Frontal cortex (tissue), 3 donors: ENCODE measurements at regions not wholly inside any gene's neighbourhood (a gene's known extent, or its start where the extent isn't known, plus 50 kb on each side); places are given as distances from the start of the nearest gene placed in this dataset.
"Not testable (repeated sequence)": the region's sequence is repeated elsewhere in the genome, so short reads cannot be mapped to it uniquely, and the experiment has no call there.

ENCODE experiments used
- DNase-seq, 2 donors: peaks; one replicate each; pipeline ENCODE4 v3.0.0; 2012; ENCODE audit warnings: low spot score in 2 of 2
- FAIRE-seq: peaks from 2 replicates; lab custom pipeline; 2012; peaks lifted over from hg19 to GRCh38; lab: Jason Lieb, UNC
- donor health status: control.
- donor health status: control.
- donor health status: control.

DNA sequence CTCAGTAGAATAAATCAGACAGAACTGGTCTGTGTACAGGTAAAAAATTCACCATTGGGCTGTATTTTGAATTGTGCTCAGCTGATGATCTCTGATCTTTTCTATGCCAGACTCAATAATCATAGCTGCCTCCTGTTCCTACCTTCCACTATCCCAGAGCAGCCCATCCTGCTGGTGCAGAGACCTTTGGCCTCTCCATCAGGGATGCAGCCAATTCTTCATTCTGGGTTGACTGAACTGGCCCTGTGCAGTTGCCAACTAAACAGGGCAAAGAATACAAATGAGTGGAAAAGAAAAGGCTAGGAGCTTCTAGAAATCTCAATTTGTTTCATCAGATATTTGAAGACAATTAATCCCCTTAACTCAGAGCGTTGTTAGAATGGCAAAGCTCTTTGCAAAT lies 1781.3 kb upstream of the CELF4 start:
- FAIRE-seq (no peak), DNase-seq (no peak)

DNA sequence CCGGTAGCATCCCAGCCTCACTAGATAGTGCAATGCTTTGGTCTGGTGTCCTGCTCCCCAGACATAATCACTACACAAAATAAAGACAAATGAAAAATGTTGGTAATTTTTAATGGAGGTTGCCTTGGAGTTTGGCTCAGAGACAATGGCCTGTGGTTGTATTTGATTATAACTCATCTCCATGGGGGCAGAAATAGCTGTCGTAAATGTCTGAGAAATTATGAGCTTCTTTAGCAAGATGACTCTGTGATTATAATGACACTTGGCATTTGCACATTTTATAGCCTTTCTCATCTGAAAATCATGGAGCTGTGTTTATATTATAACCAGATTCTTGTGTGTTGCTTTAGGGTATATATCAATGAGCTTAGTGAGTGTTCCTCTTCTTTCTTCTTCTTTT lies 1779.7 kb upstream of the CELF4 start:
- DNase-seq, result no peak
- FAIRE-seq, result no peak

DNA sequence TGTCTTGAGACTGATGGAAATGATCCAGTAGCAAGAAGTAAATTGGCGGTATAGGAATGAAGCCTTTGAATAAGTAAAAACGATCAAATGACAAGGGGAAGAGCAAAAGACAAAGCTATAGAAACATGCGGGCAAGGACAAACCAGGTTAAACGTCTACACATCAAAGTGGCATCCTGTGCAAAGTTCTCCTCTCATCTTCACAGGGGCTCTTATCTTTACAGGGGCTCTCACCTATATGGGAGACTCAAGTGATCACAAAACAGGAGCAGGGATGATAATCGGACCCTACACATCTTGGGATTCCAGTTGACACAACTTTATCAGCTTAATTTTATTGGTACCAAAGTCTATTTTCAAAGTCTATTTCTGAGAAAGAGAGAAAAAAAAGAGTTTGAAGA lies 1778.9 kb upstream of the CELF4 start:
- FAIRE-seq (no peak), DNase-seq (no peak)

DNA sequence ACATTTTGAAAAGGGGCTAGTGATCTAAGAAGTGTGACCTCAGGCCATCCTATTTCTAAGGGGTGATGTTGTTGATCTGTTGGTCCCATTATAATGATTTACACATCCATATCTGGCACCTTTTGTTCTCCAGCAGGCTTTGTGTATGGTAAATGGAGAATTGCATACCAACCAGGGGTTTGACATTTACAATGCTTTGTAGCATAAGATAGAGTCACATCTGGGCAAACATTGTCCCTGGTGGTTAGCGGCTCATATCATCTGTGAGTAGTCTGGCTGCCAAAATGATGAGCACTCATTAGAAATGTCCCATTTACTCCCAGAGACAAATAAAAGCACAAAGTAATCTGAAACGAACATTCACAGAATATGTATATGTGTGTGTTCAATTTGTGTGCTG lies 1775.5 kb upstream of the CELF4 start:
- DNase-seq (no peak), FAIRE-seq (no peak)

DNA sequence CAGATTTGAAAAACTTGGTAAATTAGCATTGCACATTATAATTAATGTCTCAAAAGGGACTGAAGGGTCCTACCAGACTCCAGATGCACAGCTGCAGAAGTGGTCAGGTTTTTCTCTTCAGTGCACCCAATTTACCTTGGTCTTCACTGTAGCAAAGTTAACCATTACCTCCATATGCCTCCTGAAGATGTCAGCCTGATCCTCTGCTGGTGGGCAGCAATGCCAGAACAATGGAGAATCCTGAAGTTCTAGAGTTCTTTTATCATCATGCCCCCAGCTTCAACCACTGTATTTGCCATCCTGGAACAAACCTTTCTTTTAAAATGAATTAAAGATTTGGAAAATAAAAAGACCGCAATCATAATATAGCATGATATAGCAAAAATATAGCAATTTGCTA lies 1774.8 kb upstream of the CELF4 start:
- no peak for FAIRE-seq

DNA sequence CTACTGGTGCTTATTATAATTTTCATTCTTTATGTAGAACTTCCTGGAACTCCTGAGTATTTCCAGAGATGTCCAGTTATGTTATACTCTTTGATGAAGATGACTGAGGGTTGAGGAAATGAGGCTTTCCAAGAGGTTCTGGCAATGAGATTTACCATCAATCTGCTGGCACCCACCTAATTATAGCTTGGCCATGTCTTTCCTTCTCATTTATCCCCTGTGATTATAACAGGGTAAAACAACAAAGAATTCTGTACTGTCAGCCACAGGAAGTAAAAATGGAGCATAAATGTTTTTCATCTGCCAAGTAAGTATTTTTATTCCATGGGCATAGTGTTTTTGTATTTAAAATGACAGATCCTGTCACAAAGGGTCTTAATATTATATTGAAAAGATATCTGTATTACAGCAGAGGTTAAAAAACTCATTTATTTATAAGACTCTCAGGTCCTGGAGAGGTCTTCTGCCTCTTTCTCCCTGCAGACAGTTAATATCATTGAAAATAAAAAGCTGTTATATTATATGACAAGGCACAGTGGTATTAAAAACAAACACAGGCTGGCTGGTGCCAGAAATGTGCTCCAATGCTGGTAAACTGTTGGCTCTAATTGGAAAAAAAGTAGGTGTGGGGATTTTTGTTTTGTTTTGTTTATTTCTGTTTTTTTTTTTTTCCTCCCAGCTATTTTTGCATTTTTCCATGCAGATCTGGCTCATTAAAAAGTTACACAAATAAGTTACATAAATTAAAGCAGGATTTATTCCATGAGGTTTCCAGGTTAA lies 1764.1 kb upstream of the CELF4 start:
- DNase-seq (no peak), FAIRE-seq (no peak)

More for the DNA sequence above, 1774.8 kb upstream of the CELF4 start:
- DNase-seq, result no peak

DNA sequence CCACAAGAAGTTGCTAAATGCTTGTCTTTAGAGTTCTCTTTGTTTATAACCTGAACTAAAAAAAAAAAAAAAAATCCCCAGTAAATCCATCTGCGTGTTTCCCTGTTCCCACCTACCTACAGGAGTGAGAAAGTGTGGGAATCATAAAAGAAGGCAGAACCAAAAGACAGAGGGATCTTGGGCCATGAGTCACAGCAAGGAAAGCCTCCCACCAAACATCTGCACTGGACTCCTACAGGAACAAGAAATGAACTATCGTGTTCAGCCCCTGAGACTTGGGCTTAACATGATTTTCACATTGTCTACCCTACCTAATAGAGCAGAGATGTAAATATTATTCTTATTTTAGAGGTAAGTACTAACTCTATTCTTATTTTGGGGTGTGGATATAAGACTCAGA lies 1761.2 kb upstream of the CELF4 start:
- FAIRE-seq, result no peak
- no peak for DNase-seq

DNA sequence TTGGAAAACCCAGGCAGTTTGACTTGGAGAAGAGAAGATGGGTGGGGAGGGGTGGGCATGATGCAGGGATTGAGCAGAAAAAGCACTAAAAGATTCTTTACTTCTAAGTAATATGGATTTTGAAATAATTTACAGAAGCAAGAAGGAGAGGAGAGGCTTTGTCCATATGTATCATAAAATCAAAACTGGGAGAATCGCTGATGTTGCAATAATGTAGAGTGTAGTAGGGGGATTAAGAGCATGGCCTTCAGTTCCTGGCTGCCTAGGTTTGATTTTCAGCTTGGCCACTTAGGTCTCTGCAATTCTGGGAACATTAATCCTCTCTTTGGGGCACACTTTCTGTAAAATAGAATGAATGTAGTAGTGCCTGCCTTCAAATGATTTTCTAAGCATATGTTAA lies 1760.4 kb upstream of the CELF4 start:
- FAIRE-seq (no peak), DNase-seq (no peak)

DNA sequence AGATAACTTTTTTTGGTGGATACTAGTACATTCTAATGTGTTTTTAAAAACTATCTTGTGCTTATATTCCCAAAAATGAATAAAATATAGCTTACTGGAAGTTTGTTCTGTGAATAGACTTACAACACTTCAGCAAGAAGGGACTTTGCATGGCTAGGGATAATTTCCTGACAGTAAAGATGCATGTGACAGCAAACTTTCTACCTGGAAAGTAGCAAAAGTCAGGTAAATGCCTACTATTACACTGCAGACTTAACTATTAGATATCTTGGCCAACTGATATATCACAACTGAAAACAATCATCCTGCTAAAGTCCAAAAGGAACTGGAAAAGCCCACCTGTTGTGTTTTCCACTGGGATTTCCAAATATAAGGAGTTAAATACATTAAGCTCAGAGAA lies 1753.5 kb upstream of the CELF4 start:
- FAIRE-seq, result no peak
- no peak for DNase-seq

DNA sequence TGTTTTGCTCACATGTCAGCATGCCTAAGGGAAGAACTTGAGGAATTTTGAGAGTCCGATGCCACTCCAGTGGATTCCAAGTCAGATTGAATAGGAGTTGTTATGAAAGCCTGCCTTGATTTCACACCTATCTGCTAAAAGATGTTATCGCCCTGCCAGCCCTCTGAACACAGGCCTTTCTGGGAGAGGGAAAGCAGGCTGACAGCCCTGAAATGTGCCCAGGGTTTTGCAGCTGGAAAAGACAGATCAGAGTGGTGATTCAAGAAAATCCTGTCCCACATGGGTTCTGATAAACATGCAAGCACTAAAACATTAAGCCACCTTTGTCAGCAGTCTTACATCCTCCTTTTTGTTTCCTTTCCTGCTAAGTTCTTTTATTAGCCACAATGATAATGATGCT lies 1752.9 kb upstream of the CELF4 start:
- FAIRE-seq, result no peak
- DNase-seq, result no peak

DNA sequence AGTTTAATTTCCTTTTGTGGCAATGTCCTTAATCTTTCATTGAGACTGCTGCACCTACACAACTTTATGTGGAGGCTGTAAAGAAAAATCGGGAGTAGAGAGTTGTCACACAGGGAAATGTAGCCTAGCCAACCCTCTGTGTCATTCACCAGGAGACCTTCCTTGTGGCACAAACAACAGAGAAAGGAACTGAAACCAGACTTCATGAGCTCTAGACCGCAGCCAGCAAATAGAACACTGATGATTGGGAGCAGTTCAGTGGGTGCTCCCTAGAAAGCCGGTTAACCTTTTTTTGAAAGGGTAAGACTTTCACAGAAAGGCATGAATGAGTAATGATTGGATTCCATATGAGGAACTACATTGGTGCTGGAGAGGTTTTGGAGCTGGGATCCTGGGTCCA lies 1752.4 kb upstream of the CELF4 start:
- DNase-seq (no peak), FAIRE-seq (no peak)

DNA sequence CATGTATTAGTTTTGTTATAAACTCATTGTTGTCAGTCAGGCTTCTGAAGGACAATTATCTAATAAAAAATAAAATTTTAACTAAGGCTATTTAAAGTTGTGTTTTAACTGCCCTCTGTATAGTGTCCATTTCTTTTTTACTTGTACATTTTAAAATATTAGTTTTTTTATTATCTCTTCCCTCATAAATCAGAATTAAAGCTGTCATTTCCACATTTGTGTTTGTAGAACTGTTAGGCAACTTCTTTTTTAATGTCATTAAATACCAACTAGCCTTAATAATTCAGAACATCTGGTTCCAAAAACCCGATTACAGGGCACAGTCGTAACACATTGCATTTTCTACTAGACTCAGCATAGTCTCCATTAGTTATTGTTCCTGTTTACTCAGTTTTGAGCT lies 1749.0 kb upstream of the CELF4 start:
- FAIRE-seq (no peak), DNase-seq (no peak)

DNA sequence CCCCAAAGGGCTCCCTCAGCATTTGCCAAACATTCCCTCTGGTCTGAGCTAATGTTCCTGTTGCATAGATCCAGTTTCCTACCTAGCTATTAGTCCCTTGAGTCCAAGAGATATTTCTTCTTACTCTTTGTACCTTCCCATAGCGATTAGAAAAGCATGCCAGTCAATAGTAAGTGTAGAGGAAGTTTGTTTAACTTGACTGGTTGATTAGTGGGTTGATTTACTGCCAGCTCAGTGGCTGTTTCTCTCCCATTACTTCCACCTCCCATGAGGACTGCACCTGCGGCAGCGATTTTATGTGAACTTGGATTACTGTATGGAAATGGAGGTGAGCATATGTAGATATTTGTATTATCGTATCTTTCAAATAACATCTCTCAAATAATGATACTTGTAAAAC lies 1748.4 kb upstream of the CELF4 start:
- FAIRE-seq (no peak), DNase-seq (no peak)

DNA sequence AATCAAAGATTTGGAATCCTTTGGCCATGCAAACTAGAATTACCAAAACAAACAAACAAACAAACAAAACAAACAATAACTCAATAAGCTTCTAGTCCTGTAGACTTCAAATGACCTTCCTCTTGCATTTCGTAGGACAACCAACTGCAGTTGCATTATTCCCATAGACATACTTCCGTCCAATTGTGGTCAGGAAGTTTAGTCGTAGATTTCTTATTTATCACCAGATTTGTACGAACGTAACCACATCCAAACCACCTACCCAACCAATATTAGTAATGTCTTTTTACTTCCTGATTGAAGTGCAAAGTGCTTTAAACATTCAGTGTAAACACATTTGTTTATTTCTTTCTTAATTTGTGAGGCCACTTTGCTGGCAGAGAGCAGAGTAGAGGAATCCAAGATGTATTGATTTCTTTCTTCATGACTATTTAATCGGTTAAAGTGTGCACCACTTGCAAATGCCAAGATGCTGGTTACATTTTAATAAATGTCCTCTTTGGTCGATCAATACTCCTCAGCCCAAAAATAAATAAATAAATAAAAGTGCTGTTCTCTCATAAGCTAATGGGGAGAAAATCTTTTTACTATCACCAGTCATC lies 1745.6 kb upstream of the CELF4 start:
- no peak for FAIRE-seq
- no peak for DNase-seq

DNA sequence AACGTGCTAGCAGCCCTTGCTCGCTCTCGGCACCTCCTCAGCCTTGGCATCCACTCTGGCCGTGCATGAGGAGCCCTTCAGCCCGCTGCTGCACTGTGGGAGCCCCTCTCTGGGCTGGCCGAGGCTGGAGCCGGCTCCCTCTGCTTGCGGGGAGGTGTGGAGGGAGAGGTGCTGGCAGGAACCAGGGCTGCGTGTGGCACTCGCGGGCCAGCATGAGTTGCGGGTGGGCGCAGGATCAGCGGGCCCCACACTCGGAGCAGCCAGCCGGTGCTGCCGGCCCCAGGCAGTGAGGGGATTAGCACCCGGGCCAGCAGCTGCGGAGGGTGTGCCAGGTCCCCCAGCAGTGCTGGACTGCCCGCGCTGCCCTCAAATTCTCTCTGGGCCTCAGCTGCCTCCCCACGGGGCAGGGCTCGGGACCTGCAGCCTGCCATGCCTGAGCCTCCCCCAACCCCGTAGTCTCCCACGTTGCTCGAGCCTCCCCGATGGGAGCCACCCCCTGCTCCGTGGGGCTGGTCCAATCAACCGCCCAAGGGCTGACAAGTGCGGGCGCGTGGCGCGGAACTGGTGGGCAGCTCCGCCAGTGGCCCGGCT lies 1743.4 kb upstream of the CELF4 start:
- FAIRE-seq, DNase-seq: not testable (repeated sequence)

DNA sequence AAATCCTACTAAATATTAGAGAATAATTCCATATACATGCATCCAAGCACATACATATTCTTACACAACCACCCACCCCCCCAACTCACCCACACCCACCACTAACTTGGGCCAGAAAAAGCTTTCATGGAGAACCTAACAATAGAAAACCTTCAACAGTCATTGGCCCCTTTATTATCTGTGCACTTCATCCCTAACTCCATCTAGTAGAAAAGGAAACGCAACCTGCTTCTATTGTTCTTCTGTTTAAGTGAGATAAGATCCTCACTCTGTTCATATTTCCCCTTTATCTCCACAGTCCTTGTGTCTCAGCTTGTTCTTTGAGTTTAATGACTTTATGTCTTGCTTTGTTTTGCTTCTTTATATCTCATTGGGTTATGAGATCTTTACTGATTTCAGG lies 1740.2 kb upstream of the CELF4 start:
- FAIRE-seq (no peak), DNase-seq (no peak)

DNA sequence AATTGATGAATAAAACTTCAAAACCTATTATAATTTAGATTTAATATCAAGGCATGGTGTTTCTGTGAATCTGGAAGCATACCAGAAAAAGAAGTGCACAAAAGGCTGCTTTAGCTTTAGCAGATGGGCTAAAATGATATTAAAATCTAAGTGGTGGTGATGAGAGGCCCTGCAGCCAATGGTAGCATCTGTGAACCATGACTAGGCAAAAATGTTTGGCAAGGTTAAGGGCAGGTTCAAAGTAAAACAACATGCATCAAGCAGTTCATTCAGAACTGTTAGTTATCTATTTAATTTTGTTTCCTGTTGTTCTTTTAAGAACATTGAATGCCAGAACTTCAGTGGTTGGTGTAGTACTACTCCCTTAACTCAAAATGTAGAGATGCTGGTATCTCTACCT lies 1736.9 kb upstream of the CELF4 start:
- DNase-seq (no peak), FAIRE-seq (no peak)

DNA sequence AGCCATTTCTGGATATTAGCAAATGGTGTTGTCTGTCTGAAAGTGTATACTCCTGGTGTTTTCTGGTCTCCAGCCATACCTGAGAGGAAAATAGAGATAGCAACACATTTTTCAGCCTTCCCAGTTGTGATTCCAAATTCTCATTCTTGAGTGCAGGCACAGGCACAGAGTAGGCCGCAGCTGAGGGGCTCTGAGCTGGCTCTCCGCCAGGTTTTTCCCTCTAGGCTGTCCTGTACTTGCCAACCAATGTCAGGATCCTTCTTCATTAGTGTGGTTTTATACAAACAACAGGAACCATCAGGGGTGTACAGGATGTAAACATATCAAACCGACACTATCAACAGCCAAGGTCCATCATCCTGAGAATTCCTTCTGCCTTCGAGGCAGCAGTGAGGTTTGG lies 1733.6 kb upstream of the CELF4 start:
- DNase-seq (no peak), FAIRE-seq (no peak)

DNA sequence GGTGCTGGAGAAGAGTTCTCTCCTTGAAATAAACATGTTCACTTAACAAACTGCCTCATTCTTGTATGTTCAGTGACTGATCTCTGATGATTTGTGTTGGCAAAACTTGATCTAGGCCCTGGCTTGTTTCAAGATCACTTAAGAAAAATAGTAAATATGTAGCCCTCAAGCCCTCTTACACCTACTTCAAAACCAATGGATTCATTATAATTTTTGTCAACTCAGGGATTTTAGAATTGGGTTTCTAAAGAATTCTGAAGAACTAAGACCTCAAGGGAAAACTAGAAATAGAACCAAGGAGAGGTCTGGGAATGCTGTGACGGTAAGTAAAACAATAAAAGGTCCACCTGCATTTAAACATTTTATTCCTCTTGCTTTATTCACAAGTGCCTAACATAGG lies 1731.6 kb upstream of the CELF4 start:
- FAIRE-seq (no peak), DNase-seq (no peak)

DNA sequence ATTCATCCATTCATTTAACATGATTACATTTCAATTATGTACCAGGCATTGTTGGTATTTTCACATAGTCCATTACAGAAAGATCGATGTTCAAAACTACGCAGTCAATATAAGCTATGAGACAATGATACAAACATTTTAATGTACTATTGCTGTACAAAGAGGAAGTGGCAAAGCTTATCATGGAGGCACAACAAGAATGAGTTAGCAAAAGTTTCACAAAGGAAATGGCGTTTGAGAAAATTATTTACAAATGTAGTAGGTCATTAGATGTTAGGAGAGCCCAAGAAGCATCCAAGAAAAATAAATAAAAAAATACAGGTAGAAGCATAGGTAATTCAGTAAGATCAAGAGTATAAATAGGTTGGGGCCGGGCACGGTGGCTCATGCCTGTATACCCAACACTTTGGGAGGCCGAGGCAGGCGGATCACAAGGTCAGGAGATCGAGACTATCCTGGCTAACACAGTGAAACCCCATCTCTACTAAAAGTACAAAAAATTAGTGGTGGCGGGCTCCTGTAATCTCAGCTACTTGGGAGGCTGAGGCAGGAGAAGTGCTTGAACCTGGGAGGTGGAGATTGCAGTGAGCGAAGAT lies 1730.8 kb upstream of the CELF4 start:
- DNase-seq (no peak), FAIRE-seq (no peak)

DNA sequence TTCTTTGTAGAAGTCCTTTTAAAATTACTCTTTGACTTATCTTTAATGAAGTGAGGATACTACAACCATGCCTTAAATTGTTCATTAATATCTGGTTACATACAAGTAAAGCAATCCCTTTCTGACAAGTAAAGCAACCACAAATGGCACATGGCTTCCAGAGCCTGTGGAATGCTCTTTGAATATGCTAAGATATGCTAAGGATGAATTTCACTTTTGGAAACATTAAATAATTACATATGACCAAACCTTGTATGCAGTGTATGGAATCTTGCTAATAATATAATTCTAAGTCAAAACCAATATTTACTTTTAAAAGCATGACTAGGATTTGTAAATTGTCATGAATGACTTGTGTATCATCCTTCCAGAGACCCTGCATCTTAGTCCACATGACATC lies 1711.2 kb upstream of the CELF4 start:
- no peak for FAIRE-seq

More for the DNA sequence above, 1711.2 kb upstream of the CELF4 start:
- DNase-seq, result no peak
